ENCODE measurements at regions not wholly inside any gene's neighbourhood (a gene's known extent, or its start where the extent isn't known, plus 50 kb on each side); places are given as distances from the start of the nearest gene placed in this dataset.

DNA sequence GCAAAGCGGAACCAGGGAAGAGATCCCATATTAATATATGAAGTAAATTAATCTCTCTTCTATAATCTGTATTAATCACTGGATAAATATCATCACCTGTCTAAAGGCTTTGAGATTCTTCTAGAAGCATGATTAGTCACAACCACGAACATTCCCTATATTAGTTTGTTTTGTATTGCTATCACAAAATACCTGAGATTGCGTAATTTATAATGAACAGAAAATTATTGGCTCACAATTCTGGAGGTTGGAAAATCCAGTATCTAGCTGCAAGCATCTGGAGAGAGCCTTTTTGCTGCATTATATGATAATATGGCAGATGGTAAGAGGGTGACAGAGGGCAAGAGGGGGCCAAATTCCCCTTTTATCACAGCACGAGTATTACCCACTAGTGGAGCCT, 532.6 kb upstream of the EPHA5 start:
- 63% methylated on average over 4 of the region's 4 CpGs for WGBS (ENCODE audit: low lambda C conversion rate)
- no peak overlapping the region for H2AFZ ChIP-seq (ENCODE audit: low read length)
- POLR2A ChIA-PET = no interaction called here
- H3K4me2 ChIP-seq (ENCODE audit: low read depth, low read length) = no peak overlapping the region
- intact Hi-C loops (cut with micrococcal nuclease; ENCODE audit: unreplicated experiment) (no loop called here), in situ Hi-C loops (cut with HindIII; ENCODE audit: extremely low pct_ligation_motif_present, low pct_unique_long_range_greater_than_20kb) (no loop called here)
- H3K27ac ChIP-seq (ENCODE audit: extremely low read length, insufficient read depth, low read length) = no peak overlapping the region
- no peak overlapping the region for H3K9ac ChIP-seq (ENCODE audit: insufficient read depth, low read depth, low read length)
- H3K4me3 ChIP-seq (replicated peaks in 1 of 3; ENCODE audit: insufficient read depth in 1 of 3, low read depth in 2 of 3, low read length in 3 of 3) = no peak overlapping the region
- H3K36me3 ChIP-seq (replicated peaks in 1 of 2; ENCODE audit: control insufficient read depth in 1 of 2, insufficient read depth in 2 of 2, low read length in 2 of 2) = no peaks in the 10 kb centered on the region
- FAIRE-seq (no peak), DNase-seq (ENCODE audit: low spot score) (no peak), ATAC-seq (no peak)
- H3K4me1 ChIP-seq (ENCODE audit: insufficient read depth, low read length) = no peaks in the 10 kb centered on the region
- H3K9me3 ChIP-seq (ENCODE audit: low read length) = no peaks in the 10 kb centered on the region
- no peaks in the 10 kb centered on the region for H4K20me1 ChIP-seq (ENCODE audit: insufficient read depth, low read length)
- CTCF ChIA-PET (ENCODE audit: low intra/inter-chr PET ratio, low total read pairs) = no interaction called here
- peak; percentile 71 for TF ChIP-seq CEBPB (IDR thresholded peaks at IDR 0.05; ENCODE audit: borderline replicate concordance, low read depth, low read length)
- no peak for TF ChIP-seq ZFP36L1 (CRISPR knock-in tag; IDR thresholded peaks at IDR 0.05)
- no TSS peak for BruUV-seq (replicated peaks)
- no peaks in the 10 kb centered on the region for H3K27me3 ChIP-seq (ENCODE audit: control insufficient read depth in 1 of 2, insufficient read depth in 2 of 2, low read length in 2 of 2)
- H3K79me2 ChIP-seq (ENCODE audit: insufficient read depth, low read length) = no peaks in the 10 kb centered on the region

DNA sequence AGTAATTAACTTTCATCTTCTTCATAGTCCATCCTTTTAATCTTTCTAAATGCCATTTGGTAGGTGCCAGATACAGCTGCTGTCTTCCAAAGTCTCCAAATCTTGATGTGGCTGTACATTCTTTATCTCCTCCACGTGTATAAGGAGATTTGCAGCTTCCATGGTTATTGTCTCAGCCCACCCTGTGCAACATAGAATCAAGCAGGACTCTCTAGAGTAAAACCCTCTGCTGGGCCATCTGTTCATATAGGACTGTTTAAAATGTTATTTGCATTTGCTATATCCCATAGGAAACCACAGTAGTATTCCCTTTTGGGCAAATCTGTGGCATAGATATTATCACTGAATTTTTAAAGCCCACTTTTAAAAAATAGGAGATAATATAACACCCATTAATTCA, 527.2 kb upstream of the EPHA5 start:
- Histone ChIP-seq H3K79me2 (ENCODE audit: insufficient read depth, low read length) (no peaks in the 10 kb centered on the region), H3K9ac (ENCODE audit: insufficient read depth, low read depth, low read length) (no peak overlapping the region), H3K36me3 (replicated peaks in 1 of 2; ENCODE audit: control insufficient read depth in 1 of 2, insufficient read depth in 2 of 2, low read length in 2 of 2) (no peaks in the 10 kb centered on the region), H3K4me3 (replicated peaks in 1 of 3; ENCODE audit: insufficient read depth in 1 of 3, low read depth in 2 of 3, low read length in 3 of 3) (no peak overlapping the region), H2AFZ (ENCODE audit: low read length) (no peak overlapping the region), H4K20me1 (ENCODE audit: insufficient read depth, low read length) (no peaks in the 10 kb centered on the region), H3K9me3 (ENCODE audit: low read length) (no peaks in the 10 kb centered on the region), H3K27me3 (ENCODE audit: control insufficient read depth in 1 of 2, insufficient read depth in 2 of 2, low read length in 2 of 2) (no peaks in the 10 kb centered on the region), H3K4me2 (ENCODE audit: low read depth, low read length) (no peak overlapping the region), H3K27ac (ENCODE audit: extremely low read length, insufficient read depth, low read length) (no peak overlapping the region), H3K4me1 (ENCODE audit: insufficient read depth, low read length) (no peaks in the 10 kb centered on the region)
- intact Hi-C loops (cut with micrococcal nuclease; ENCODE audit: unreplicated experiment) (no loop called here), in situ Hi-C loops (cut with HindIII; ENCODE audit: extremely low pct_ligation_motif_present, low pct_unique_long_range_greater_than_20kb) (no loop called here)
- FAIRE-seq (no peak), ATAC-seq (no peak), DNase-seq (ENCODE audit: low spot score) (no peak)
- BruUV-seq (replicated peaks) = no TSS peak
- 13% methylated on average over 1 of the region's 1 CpG for WGBS (ENCODE audit: low lambda C conversion rate)
- CTCF ChIA-PET (ENCODE audit: low intra/inter-chr PET ratio, low total read pairs) = no interaction called here
- TF ChIP-seq ESRRA (CRISPR knock-in tag; IDR thresholded peaks at IDR 0.05; ENCODE audit: low read depth) (no peak), NPAS2 (CRISPR knock-in tag; IDR thresholded peaks at IDR 0.05; ENCODE audit: borderline replicate concordance) (no peak), MAFG (CRISPR knock-in tag; IDR thresholded peaks at IDR 0.05) (no peak), SMARCE1 (IDR thresholded peaks at IDR 0.05; ENCODE audit: borderline replicate concordance) (no peak)
- TF ChIP-seq, protein P1, sequence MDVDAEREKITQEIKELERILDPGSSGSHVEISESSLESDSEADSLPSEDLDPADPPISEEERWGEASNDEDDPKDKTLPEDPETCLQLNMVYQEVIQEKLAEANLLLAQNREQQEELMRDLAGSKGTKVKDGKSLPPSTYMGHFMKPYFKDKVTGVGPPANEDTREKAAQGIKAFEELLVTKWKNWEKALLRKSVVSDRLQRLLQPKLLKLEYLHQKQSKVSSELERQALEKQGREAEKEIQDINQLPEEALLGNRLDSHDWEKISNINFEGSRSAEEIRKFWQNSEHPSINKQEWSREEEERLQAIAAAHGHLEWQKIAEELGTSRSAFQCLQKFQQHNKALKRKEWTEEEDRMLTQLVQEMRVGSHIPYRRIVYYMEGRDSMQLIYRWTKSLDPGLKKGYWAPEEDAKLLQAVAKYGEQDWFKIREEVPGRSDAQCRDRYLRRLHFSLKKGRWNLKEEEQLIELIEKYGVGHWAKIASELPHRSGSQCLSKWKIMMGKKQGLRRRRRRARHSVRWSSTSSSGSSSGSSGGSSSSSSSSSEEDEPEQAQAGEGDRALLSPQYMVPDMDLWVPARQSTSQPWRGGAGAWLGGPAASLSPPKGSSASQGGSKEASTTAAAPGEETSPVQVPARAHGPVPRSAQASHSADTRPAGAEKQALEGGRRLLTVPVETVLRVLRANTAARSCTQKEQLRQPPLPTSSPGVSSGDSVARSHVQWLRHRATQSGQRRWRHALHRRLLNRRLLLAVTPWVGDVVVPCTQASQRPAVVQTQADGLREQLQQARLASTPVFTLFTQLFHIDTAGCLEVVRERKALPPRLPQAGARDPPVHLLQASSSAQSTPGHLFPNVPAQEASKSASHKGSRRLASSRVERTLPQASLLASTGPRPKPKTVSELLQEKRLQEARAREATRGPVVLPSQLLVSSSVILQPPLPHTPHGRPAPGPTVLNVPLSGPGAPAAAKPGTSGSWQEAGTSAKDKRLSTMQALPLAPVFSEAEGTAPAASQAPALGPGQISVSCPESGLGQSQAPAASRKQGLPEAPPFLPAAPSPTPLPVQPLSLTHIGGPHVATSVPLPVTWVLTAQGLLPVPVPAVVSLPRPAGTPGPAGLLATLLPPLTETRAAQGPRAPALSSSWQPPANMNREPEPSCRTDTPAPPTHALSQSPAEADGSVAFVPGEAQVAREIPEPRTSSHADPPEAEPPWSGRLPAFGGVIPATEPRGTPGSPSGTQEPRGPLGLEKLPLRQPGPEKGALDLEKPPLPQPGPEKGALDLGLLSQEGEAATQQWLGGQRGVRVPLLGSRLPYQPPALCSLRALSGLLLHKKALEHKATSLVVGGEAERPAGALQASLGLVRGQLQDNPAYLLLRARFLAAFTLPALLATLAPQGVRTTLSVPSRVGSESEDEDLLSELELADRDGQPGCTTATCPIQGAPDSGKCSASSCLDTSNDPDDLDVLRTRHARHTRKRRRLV (CRISPR knock-in tag; IDR thresholded peaks at IDR 0.05) = no peak
- POLR2A ChIA-PET = no interaction called here

Measured in HepG2 (cell line).